ENCODE measurements at regions not wholly inside any gene's neighbourhood (a gene's known extent, or its start where the extent isn't known, plus 50 kb on each side); places are given as distances from the start of the nearest gene placed in this dataset.
A peak's percentile ranks its signal among the peaks of the same experiment; 100 is the strongest.

- no peak for TF ChIP-seq CTCF (IDR thresholded peaks at IDR 0.05; ENCODE audit: borderline replicate concordance, control extremely low read depth, extremely low read depth, insufficient read depth, missing control alignments)
- in situ Hi-C loops (cut with MboI; ENCODE audit: low sequenced_read_pairs, unreplicated experiment) = loop anchor here (10.0 kb wide), 2 partner anchors 228 to 252 kb away; partner anchors contain the start of gene CD58
- DNase-seq (ENCODE audit: low spot score) = peak; percentile 82
Measured at GRCh38 chr1:116826818-116827606, 72.8 kb downstream of the CD2 start.

- TF ChIP-seq CTCF (IDR thresholded peaks at IDR 0.05; ENCODE audit: borderline replicate concordance, control extremely low read depth, extremely low read depth, insufficient read depth, missing control alignments) = no peak
- in situ Hi-C loops (cut with MboI; ENCODE audit: low sequenced_read_pairs, unreplicated experiment) = loop anchor here (10.0 kb wide), 2 partner anchors 227 to 253 kb away; partner anchors contain the start of gene CD58
- DNase-seq (ENCODE audit: low spot score) = no peak
Measured at GRCh38 chr1:116827607-116828105, 73.4 kb downstream of the CD2 start.

- DNase-seq (ENCODE audit: low spot score) = no peak
- no peak for TF ChIP-seq CTCF (IDR thresholded peaks at IDR 0.05; ENCODE audit: borderline replicate concordance, control extremely low read depth, extremely low read depth, insufficient read depth, missing control alignments)
- in situ Hi-C loops (cut with MboI; ENCODE audit: low sequenced_read_pairs, unreplicated experiment) = no loop called here
Measured at GRCh38 chr1:116832308-116832931, 77.3 kb upstream of the PTGFRN start.

GRCh38 chr1:116832932-116833578, 76.7 kb upstream of the PTGFRN start:
- in situ Hi-C loops (cut with MboI; ENCODE audit: low sequenced_read_pairs, unreplicated experiment) = no loop called here
- TF ChIP-seq CTCF (IDR thresholded peaks at IDR 0.05; ENCODE audit: borderline replicate concordance, control extremely low read depth, extremely low read depth, insufficient read depth, missing control alignments) = no peak
- DNase-seq (ENCODE audit: low spot score) = no peak

GRCh38 chr1:116833718-116834117, 76.0 kb upstream of the PTGFRN start:
- in situ Hi-C loops (cut with MboI; ENCODE audit: low sequenced_read_pairs, unreplicated experiment) = no loop called here
- no peak for DNase-seq (ENCODE audit: low spot score)

More at GRCh38 chr1:116833718-116834117, 76.0 kb upstream of the PTGFRN start:
- TF ChIP-seq CTCF (IDR thresholded peaks at IDR 0.05; ENCODE audit: borderline replicate concordance, control extremely low read depth, extremely low read depth, insufficient read depth, missing control alignments) = no peak

All from GM13976 (cell line).